ENCODE measurements at regions not wholly inside any gene's neighbourhood (a gene's known extent, or its start where the extent isn't known, plus 50 kb on each side); places are given as distances from the start of the nearest gene placed in this dataset.

- no peak for DNase-seq
Observed at GRCh38 chr2:176745543-176746200, 466.9 kb upstream of the HNRNPA3 start.

DNA sequence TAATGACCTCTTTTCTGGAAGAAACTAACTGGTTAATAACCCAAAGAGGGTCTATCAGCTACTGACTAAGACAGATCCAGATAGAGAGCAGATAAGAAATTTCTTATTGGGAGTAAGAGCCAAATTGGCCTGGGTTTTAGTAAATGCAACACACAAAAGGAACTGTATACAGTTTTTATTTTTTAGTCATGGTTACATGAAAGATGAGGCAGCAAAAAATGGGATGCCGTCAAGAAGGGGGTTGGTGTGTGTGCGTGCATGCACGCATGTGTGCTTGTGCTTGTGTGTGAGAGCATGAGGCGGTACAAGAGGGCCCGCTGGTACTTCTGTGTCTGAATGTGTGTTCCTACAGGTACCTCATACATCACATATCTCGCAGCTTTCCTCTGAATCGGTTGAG is 466.2 kb upstream of the HNRNPA3 start:
- no peak for DNase-seq

- DNase-seq: no peak
Observed at GRCh38 chr2:176747506-176747905, 465.1 kb upstream of the HNRNPA3 start.

- DNase-seq: no peak
Observed at GRCh38 chr2:176747928-176748327, 464.7 kb upstream of the HNRNPA3 start.

DNA sequence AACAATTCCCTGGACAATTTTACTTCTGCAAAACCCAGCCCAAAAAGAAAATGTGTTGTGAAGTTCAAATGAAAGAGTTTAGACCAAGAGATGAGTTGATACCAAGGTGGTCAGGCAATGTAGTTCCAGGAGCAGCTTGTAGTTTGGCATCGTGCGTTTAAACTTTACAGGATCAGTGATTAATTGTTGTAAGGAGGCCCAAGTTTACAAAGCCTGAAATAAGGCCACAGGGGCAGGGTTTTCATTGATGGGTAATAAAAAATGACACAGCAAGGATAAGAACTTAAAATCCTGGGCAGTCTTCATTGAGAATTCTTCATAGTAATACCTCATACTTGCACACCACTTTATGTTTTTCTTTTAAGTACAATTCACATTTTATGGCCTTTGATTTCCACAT is 463.9 kb upstream of the HNRNPA3 start:
- DNase-seq: no peak

GRCh38 chr2:176751314-176752227 is 461.0 kb upstream of the HNRNPA3 start:
- DNase-seq: no peak

DNA sequence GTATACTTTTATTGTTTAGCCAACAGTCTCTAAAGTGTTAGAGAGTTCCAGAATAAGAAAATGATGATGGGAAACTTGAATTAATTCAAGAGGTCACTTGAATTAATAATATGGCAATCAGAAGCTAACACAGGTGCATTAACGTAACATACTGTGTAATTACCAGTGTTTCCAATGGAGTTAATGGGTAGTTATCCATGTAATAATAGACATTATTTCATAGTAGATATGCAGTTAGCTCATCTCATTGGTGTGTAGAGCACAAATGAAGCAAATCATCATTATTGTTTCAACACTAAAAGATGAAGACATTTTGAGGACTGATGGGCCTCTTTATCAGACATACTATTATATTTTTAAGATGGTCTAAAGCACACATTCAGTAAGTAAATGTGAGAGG is 460.3 kb upstream of the HNRNPA3 start:
- DNase-seq: no peak

DNA sequence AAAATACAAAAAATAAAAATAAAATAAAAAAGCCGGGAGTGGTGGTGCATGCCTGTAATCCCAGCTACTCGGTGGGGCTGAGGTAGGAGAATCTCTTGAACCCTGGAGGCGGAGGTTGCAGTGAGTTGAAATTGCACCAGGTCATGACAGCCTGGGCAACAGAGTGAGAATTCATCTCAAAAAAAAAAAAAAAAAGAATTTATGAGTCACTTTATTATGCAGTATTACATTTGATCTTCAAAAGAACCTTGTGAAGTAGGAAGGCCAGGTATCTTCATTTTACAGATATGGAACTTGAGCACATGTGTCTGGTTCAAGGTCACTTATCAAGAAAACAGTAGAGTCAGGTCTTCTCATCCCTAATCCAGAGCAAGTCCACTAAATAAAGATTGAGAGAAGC is 459.4 kb upstream of the HNRNPA3 start:
- no peak for DNase-seq

- DNase-seq: no peak
Observed at GRCh38 chr2:176753752-176754474, 458.7 kb upstream of the HNRNPA3 start.

GRCh38 chr2:176755537-176756135 is 457.0 kb upstream of the HNRNPA3 start:
- no peak for DNase-seq

- DNase-seq: no peak
Observed at GRCh38 chr2:176758426-176758825, 454.2 kb upstream of the HNRNPA3 start.

DNA sequence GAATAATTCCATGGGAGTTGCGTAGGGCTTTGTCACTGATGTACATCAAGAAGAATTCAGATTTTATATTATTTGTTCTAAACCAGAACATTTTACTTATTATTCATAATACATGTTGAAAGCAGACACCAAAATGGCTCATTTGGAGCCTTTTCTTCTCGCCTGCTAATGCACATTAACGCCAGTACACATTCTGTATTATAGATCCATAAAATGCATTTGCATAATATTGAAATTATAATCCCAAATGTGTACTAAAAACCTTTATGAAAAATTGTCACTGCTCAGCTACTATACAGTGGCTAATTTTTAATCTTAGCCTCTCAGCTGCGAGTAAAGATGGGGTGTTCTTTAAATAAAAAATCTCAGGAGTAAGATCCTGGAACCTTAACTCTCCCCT is 452.2 kb upstream of the HNRNPA3 start:
- no peak for DNase-seq

- no peak for DNase-seq
Observed at GRCh38 chr2:176763130-176763529, 449.5 kb upstream of the HNRNPA3 start.

DNA sequence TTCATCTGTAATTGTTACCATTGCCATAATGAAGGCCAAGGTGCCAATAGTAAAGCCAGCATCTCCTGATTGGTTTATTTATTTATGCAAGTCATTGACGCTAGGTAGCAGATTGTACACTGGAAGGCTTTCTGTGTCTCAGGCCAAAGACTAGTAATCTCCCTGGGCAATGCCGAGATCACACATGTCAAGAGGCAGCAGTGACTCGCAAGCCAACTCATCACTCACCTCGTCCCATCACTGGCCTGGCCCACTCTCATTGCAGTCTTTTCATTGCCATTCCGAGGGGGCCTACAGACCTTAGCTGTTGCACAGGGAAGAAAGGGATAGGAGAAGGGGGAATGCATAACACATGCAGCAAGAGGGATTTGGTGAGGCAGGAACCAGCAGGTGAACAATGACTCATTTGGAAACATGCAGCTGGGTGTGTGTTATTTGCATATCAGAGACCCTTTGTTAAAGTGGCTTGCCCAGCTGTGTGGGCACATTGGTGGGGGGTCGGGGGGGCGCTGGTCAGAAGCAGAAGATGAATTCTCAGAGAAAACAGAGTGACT is 448.7 kb upstream of the HNRNPA3 start:
- DNase-seq: no peak

- DNase-seq: no peak
Observed at GRCh38 chr2:176764921-176765320, 447.7 kb upstream of the HNRNPA3 start.

DNA sequence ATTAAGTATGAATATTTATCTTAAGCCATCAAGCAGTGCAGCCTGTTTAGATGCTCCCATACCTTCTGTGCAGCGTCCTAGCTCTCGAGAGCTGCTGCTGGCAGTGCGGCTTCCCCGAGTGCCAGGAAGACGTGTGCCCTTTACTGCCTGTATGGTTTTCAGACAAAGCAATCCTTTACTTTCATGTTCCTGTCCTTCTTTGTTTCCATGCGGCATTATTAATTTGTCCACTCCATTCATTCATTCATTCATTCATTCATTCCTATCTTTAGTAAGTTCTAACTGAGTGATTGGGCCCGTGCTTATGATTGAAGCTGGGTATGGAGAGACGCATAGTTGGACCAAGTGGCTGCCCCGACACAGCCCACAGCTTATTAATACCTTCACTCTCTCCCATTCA is 446.6 kb upstream of the HNRNPA3 start:
- no peak for DNase-seq

DNA sequence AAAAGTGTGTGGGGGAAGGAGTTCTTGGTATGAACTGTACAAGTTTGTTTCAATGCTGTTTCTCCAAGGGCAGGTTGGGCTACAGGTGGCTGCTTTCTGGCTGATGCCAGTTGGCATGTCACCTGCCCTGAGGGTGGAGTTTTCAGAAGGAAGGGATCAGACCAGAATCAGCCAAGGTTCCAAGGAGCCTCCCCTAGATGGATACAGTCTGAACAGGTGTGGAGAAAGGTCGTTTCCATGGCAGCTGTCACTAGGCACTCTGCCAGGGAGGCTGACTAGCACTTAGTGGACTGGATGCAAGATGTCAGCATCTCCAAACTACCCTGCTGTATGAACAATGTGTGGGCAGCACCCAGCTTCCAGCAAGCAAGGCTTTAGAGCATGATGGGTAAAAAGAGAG is 444.4 kb upstream of the HNRNPA3 start:
- no peak for DNase-seq

DNA sequence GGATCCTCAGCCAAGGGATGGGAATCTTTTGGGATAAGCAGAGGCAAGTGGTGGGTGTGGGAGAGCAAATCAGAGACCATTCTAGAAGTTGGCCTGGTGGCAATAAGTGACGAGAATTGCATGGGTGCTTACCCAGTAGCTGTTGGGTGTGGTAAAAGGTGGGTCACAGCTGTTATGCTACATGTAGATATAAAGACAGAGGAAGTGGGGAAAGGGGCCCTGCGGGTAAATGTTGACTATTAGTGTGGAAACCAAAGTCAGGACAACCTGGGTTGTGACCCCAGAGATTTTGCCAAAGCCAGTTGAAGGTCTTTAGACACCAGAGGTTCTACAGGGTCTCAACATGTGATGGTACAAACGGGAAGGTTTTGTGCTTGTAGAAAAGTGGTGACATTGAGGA is 443.6 kb upstream of the HNRNPA3 start:
- no peak for DNase-seq

DNA sequence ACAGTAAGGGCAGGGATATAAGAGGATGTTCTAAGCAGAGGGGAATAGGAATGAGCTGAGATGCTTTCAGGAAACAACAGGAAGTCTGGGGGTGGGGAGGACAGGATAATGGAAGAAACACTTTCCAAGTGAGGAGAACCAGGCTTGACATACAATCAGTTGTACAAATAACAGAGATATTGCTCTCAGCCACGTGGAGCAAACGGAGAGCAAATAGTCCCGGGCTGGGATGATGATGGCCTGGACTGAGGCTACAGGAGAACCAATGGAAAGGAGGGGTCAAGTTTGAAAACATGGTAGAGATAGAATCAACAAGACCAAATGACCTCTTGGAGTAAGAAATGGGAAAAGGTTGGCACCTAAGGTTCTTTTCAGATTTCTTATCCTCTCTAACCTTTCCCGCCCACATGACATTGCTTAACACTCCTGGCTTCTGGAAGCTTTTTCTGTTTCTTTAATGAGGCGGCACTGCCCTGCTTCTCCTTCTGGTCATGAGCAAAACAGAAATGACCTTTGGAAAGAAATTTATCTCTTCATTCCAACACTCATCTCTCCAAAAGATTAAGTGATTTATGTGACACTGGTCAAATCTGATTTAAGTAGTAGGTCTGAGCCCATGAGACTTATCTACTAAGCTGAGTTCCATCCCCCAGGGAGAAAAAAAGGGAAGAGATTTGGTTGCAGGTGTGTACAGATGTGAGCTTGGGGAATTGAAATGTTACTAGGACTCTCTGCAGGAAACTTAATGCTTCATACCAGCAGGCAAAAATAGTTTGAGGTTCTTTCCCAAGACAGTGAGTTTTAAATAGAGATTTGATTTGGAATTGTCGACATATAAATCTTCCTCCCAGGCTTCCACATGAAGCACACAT is 442.9 kb upstream of the HNRNPA3 start:
- no peak for DNase-seq

- DNase-seq: no peak
Observed at GRCh38 chr2:176772816-176773215, 439.8 kb upstream of the HNRNPA3 start.

GRCh38 chr2:176774766-176775451 is 437.7 kb upstream of the HNRNPA3 start:
- no peak for DNase-seq
